Liver (tissue), 8 donors: ENCODE measurements at regions not wholly inside any gene's neighbourhood (a gene's known extent, or its start where the extent isn't known, plus 50 kb on each side); places are given as distances from the start of the nearest gene placed in this dataset.

Source experiments
- DNase-seq: peaks from one replicate; pipeline ENCODE4 v3.0.0-alpha.2; 2017; ENCODE audit warnings: low spot score
- H3K27ac ChIP-seq, 2 donors: one replicate each; pipeline ENCODE4 v1.7.0; 2013; ENCODE audit warnings: inconsistent platforms in 2 of 2, low read length in 2 of 2, control low read depth in 1 of 2, low read depth in 1 of 2, mild to moderate bottlenecking in 1 of 2
- H3K27me3 ChIP-seq, 4 donors: one replicate each; pipeline versions ENCODE4 v1.6.1 to v1.7.0; 2013; ENCODE audit warnings: low read length in 3 of 4, inconsistent platforms in 1 of 4, mild to moderate bottlenecking in 1 of 4, moderate library complexity in 1 of 4; ENCODE audit not compliant: control insufficient read depth in 4 of 4, insufficient read depth in 4 of 4
- H3K36me3 ChIP-seq, 4 donors: one replicate each; pipeline versions ENCODE4 v1.6.1 to v1.7.0; 2013; ENCODE audit warnings: low read length in 3 of 4, mild to moderate bottlenecking in 3 of 4, low read depth in 1 of 4, moderate library complexity in 1 of 4; ENCODE audit not compliant: control insufficient read depth in 4 of 4, insufficient read depth in 3 of 4
- H3K4me1 ChIP-seq, 4 donors: one replicate each; pipeline versions ENCODE4 v1.6.1 to v1.7.0; 2013; ENCODE audit warnings: low read length in 3 of 4, mild to moderate bottlenecking in 3 of 4, moderate library complexity in 1 of 4; ENCODE audit not compliant: control insufficient read depth in 4 of 4, insufficient read depth in 4 of 4
- H3K4me3 ChIP-seq, 3 donors: one replicate each; pipeline versions ENCODE4 v1.6.1 to v1.7.0; 2013; ENCODE audit warnings: low read length in 3 of 3, control low read depth in 1 of 3, low read depth in 1 of 3, mild to moderate bottlenecking in 1 of 3
- H3K9ac ChIP-seq, 2 donors: one replicate each; pipeline ENCODE4 v1.7.0; 2013; ENCODE audit warnings: low read length in 2 of 2, mild to moderate bottlenecking in 2 of 2, moderate library complexity in 2 of 2, control low read depth in 1 of 2, low read depth in 1 of 2
- H3K9me3 ChIP-seq, 4 donors: one replicate each; pipeline versions ENCODE4 v1.6.1 to v1.7.0; 2013; ENCODE audit warnings: low read length in 3 of 4; ENCODE audit not compliant: control insufficient read depth in 4 of 4
- ATF3 ChIP-seq: IDR thresholded peaks from 2 replicates; pipeline ENCODE4 v1.6.1; 2016; ENCODE audit warnings: antibody characterized with exemption
- CTCF ChIP-seq: fragments of 150-350 bp; IDR thresholded peaks from 2 replicates; pipeline ENCODE4 v1.5.1; 2017; ENCODE audit warnings: improper control_type of control experiment, low read depth, low read length; ENCODE audit not compliant: missing input control
- EGR1 ChIP-seq, 2 donors: IDR thresholded peaks; 2 replicates each; pipeline ENCODE4 v1.6.1; 2016 to 2018; ENCODE audit warnings: antibody characterized with exemption in 2 of 2, low read depth in 2 of 2
- FOXA1 ChIP-seq: IDR thresholded peaks from 2 replicates; pipeline ENCODE4 v1.6.1; 2016; ENCODE audit warnings: antibody characterized with exemption
- FOXA2 ChIP-seq: IDR thresholded peaks from 2 replicates; pipeline ENCODE4 v1.6.1; 2016; ENCODE audit warnings: antibody characterized with exemption
- GABPA ChIP-seq, 2 donors: IDR thresholded peaks in 1 of 2; conservative IDR thresholded peaks in 1 of 2; 2 replicates each; pipeline ENCODE4 v1.6.1; 2016; ENCODE audit warnings: antibody characterized with exemption in 2 of 2, mild to moderate bottlenecking in 1 of 2, moderate library complexity in 1 of 2
- HNF4A ChIP-seq, 2 donors: conservative IDR thresholded peaks; 2 replicates each; pipeline ENCODE4 v1.6.1; 2016; ENCODE audit warnings: antibody characterized with exemption in 2 of 2, mild to moderate bottlenecking in 2 of 2
- HNF4G ChIP-seq: IDR thresholded peaks from 2 replicates; pipeline ENCODE4 v1.6.1; 2016; ENCODE audit warnings: antibody characterized with exemption
- JUND ChIP-seq, 2 donors: IDR thresholded peaks; 2 replicates each; pipeline ENCODE4 v1.6.1; 2016; ENCODE audit warnings: antibody characterized with exemption in 2 of 2
- MAX ChIP-seq: IDR thresholded peaks from 2 replicates; pipeline ENCODE4 v1.6.1; 2016; ENCODE audit warnings: antibody characterized with exemption
- NR2F2 ChIP-seq: IDR thresholded peaks from 2 replicates; pipeline ENCODE4 v1.6.1; 2016; ENCODE audit warnings: antibody characterized with exemption
- RAD21 ChIP-seq, 2 donors: IDR thresholded peaks; 2 replicates each; pipeline ENCODE4 v1.6.1; 2016; ENCODE audit warnings: antibody characterized with exemption in 2 of 2, mild to moderate bottlenecking in 2 of 2
- RXRA ChIP-seq, 2 donors: IDR thresholded peaks; 2 replicates each; pipeline ENCODE4 v1.6.1; 2017 to 2018; ENCODE audit warnings: antibody characterized with exemption in 2 of 2, mild to moderate bottlenecking in 1 of 2
- SP1 ChIP-seq: IDR thresholded peaks from 2 replicates; pipeline ENCODE4 v1.6.1; 2018; ENCODE audit warnings: antibody characterized with exemption, mild to moderate bottlenecking
- TAF1 ChIP-seq: conservative IDR thresholded peaks from 2 replicates; pipeline ENCODE4 v1.6.1; 2016; ENCODE audit warnings: antibody characterized with exemption, mild to moderate bottlenecking
- YY1 ChIP-seq: IDR thresholded peaks from 2 replicates; pipeline ENCODE4 v1.6.1; 2016; ENCODE audit warnings: antibody characterized with exemption, mild to moderate bottlenecking
- ZBTB33 ChIP-seq: IDR thresholded peaks from 2 replicates; pipeline ENCODE4 v1.6.1; 2016; ENCODE audit warnings: antibody characterized with exemption
- WGBS: extraction: QIAGEN DNeasy Blood & Tissue Kit; methylation state at CpG from one replicate; pipeline ENCODE4 v1.1.7; 2013; 5-methylcytosine and 5-hydroxymethylcytosine counted together
- donor health status: healthy.
- donor health status: healthy.
- donor health status: healthy.
- donor health status: healthy.
- donor health status: healthy.

GRCh38 chr11:41788177-41788576 lies 328.7 kb upstream of the LRRC4C start (continued):
- TF ChIP-seq MAX (no peak), EGR1 (IDR thresholded peaks at IDR 0.05; ENCODE audit: low read depth in 2 of 2) (no peak), TAF1 (no peak), RXRA (IDR thresholded peaks at IDR 0.05) (no peak), GABPA (IDR thresholded peaks at IDR 0.05 in 1 of 2, conservative IDR thresholded peaks at IDR 0.05 in 1 of 2) (no peak), YY1 (no peak), RAD21 (IDR thresholded peaks at IDR 0.05) (no peak), HNF4A (conservative IDR thresholded peaks at IDR 0.05) (no peak), HNF4G (no peak), FOXA2 (no peak)

GRCh38 chr11:41789376-41789775 lies 329.9 kb upstream of the LRRC4C start:
- H3K9ac ChIP-seq, result no peak overlapping the region
- no peak overlapping the region for H3K27ac ChIP-seq
- no peaks in the 10 kb centered on the region for H3K36me3 ChIP-seq
- WGBS, result 70% methylated on average over 3 of the region's 3 CpGs
- TF ChIP-seq NR2F2 (no peak), FOXA1 (no peak)
- no peaks in the 10 kb centered on the region for H3K4me1 ChIP-seq
- H3K4me3 ChIP-seq, result no peak overlapping the region
- H3K27me3 ChIP-seq, result peaks cover 0 to 2% (median 0%) of the 10 kb centered on the region in 4 donors
- no peak for DNase-seq
- no peaks in the 10 kb centered on the region for H3K9me3 ChIP-seq

GRCh38 chr11:41795004-41795403 lies 335.6 kb upstream of the LRRC4C start:
- DNase-seq, result no peak
- Histone ChIP-seq H3K27me3 (peaks cover 0 to 2% (median 0%) of the 10 kb centered on the region in 4 donors), H3K4me3 (no peak overlapping the region), H3K4me1 (no peaks in the 10 kb centered on the region), H3K36me3 (no peaks in the 10 kb centered on the region), H3K9me3 (no peaks in the 10 kb centered on the region), H3K9ac (no peak overlapping the region), H3K27ac (no peak overlapping the region)
- WGBS, result 28% methylated on average over 1 of the region's 1 CpG
- TF ChIP-seq TAF1 (no peak), ZBTB33 (no peak), YY1 (no peak), JUND (IDR thresholded peaks at IDR 0.05) (no peak), MAX (no peak)

GRCh38 chr11:41799754-41800153 lies 340.3 kb upstream of the LRRC4C start:
- no peaks in the 10 kb centered on the region for H3K36me3 ChIP-seq
- no peaks in the 10 kb centered on the region for H3K27me3 ChIP-seq
- no peaks in the 10 kb centered on the region for H3K9me3 ChIP-seq
- H3K4me3 ChIP-seq, result no peak overlapping the region
- H3K4me1 ChIP-seq, result no peaks in the 10 kb centered on the region
- no peak overlapping the region for H3K9ac ChIP-seq
- H3K27ac ChIP-seq, result no peak overlapping the region
- no peak for DNase-seq
- TF ChIP-seq RAD21 (IDR thresholded peaks at IDR 0.05) (no peak), EGR1 (IDR thresholded peaks at IDR 0.05; ENCODE audit: low read depth in 2 of 2) (no peak), TAF1 (no peak), SP1 (no peak), JUND (IDR thresholded peaks at IDR 0.05) (no peak), ATF3 (no peak), GABPA (IDR thresholded peaks at IDR 0.05 in 1 of 2, conservative IDR thresholded peaks at IDR 0.05 in 1 of 2) (no peak), CTCF (no peak), HNF4G (no peak)
